H9 (cell line): ENCODE measurements at regions not wholly inside any gene's neighbourhood (a gene's known extent, or its start where the extent isn't known, plus 50 kb on each side); places are given as distances from the start of the nearest gene placed in this dataset.

ENCODE experiments used
- DNase-seq: peaks from one replicate; pipeline ENCODE4 v3.0.0-alpha.2; 2017
- H2AFZ ChIP-seq: one replicate; pipeline ENCODE4 v1.6.1; 2013; ENCODE audit warnings: mild to moderate bottlenecking, low read length, control low read depth, moderate library complexity
- H2AK5ac ChIP-seq: 2 replicates; pipeline ENCODE4 v1.6.1; 2013; ENCODE audit warnings: low read length, control low read depth, mixed read lengths; ENCODE audit not compliant: insufficient read length
- H2BK120ac ChIP-seq: one replicate; pipeline ENCODE4 v1.6.1; 2013; ENCODE audit warnings: low read depth, mild to moderate bottlenecking, low read length, control low read depth, inconsistent platforms; ENCODE audit not compliant: poor library complexity, severe bottlenecking
- H2BK12ac ChIP-seq: 2 replicates; pipeline ENCODE4 v1.6.1; 2013; ENCODE audit warnings: low read length, control low read depth, mixed read lengths, low read depth; ENCODE audit not compliant: insufficient read length
- H2BK15ac ChIP-seq: 2 replicates; pipeline ENCODE4 v1.6.1; 2013; ENCODE audit warnings: low read depth, low read length, control low read depth
- H2BK20ac ChIP-seq: one replicate; pipeline ENCODE4 v1.6.1; 2013; ENCODE audit warnings: low read depth, mild to moderate bottlenecking, low read length, control low read depth, inconsistent platforms; ENCODE audit not compliant: poor library complexity, severe bottlenecking
- H2BK5ac ChIP-seq: 2 replicates; pipeline ENCODE4 v1.6.1; 2013; ENCODE audit warnings: low read length, control low read depth, mixed read lengths; ENCODE audit not compliant: insufficient read length
- H3K14ac ChIP-seq: 2 replicates; pipeline ENCODE4 v1.6.1; 2013; ENCODE audit warnings: low read length, control low read depth; ENCODE audit not compliant: insufficient read depth
- H3K18ac ChIP-seq: 2 replicates; pipeline ENCODE4 v1.6.1; 2013; ENCODE audit warnings: low read depth, mild to moderate bottlenecking, mixed read lengths, low read length, control low read depth; ENCODE audit not compliant: insufficient read length
- H3K23ac ChIP-seq: 2 replicates; pipeline ENCODE4 v1.6.1; 2013; ENCODE audit warnings: low read length, control low read depth, mixed read lengths, low read depth; ENCODE audit not compliant: insufficient read length
- H3K23me2 ChIP-seq: 2 replicates; pipeline ENCODE4 v1.6.1; 2013; ENCODE audit warnings: low read depth, mild to moderate bottlenecking, mixed read lengths, low read length, control low read depth; ENCODE audit not compliant: insufficient read length, poor library complexity, severe bottlenecking
- H3K27ac ChIP-seq: 2 replicates; pipeline ENCODE4 v1.5.1; 2013; ENCODE audit warnings: low read length, control low read depth, mixed read lengths, low read depth; ENCODE audit not compliant: insufficient read length
- H3K27me3 ChIP-seq: 2 replicates; pipeline ENCODE4 v1.6.1; 2013; ENCODE audit warnings: low read length, control low read depth, inconsistent platforms; ENCODE audit not compliant: insufficient read depth
- H3K4ac ChIP-seq: 2 replicates; pipeline ENCODE4 v1.6.1; 2013; ENCODE audit warnings: low read depth, mild to moderate bottlenecking, control low read depth, inconsistent platforms, low read length, moderate library complexity
- H3K4me1 ChIP-seq: 2 replicates; pipeline ENCODE4 v1.6.1; 2013; ENCODE audit warnings: low read length, control low read depth, inconsistent platforms; ENCODE audit not compliant: insufficient read depth
- H3K4me2 ChIP-seq: 2 replicates; pipeline ENCODE4 v1.6.1; 2013; ENCODE audit warnings: low read length, control low read depth, mixed read lengths; ENCODE audit not compliant: insufficient read length, insufficient read depth
- H3K56ac ChIP-seq: 2 replicates; pipeline ENCODE4 v1.6.1; 2013; ENCODE audit warnings: low read depth, mild to moderate bottlenecking, mixed read lengths, low read length, control low read depth; ENCODE audit not compliant: insufficient read length
- H3K79me1 ChIP-seq: 2 replicates; pipeline ENCODE4 v1.6.1; 2013; ENCODE audit warnings: low read depth, mild to moderate bottlenecking, moderate library complexity, low read length, control low read depth, inconsistent platforms; ENCODE audit not compliant: insufficient read depth, poor library complexity, severe bottlenecking
- H3K79me2 ChIP-seq: 2 replicates; pipeline ENCODE4 v1.6.1; 2013; ENCODE audit warnings: low read length, control low read depth, inconsistent platforms; ENCODE audit not compliant: insufficient read depth
- H3K9ac ChIP-seq: 2 replicates; pipeline ENCODE4 v1.6.1; 2013; ENCODE audit warnings: low read length, control low read depth, mixed read lengths; ENCODE audit not compliant: insufficient read length; ENCODE audit errors: extremely low read depth
- H3K9me3 ChIP-seq: one replicate; pipeline ENCODE4 v1.6.1; 2013; ENCODE audit warnings: low read depth, low read length, inconsistent platforms; ENCODE audit not compliant: control insufficient read depth
- H3T11ph ChIP-seq: one replicate; pipeline ENCODE4 v1.6.1; 2013; ENCODE audit warnings: mild to moderate bottlenecking, low read length, control low read depth, inconsistent platforms
- H4K20me1 ChIP-seq: one replicate; pipeline ENCODE4 v1.6.1; 2013; ENCODE audit not compliant: control insufficient read depth, insufficient read length, insufficient read depth
- H4K5ac ChIP-seq: 2 replicates; pipeline ENCODE4 v1.6.1; 2013; ENCODE audit warnings: low read depth, mild to moderate bottlenecking, mixed read lengths, low read length, control low read depth; ENCODE audit not compliant: insufficient read length
- H4K8ac ChIP-seq: replicated peaks from 2 replicates; pipeline ENCODE4 v1.6.1; 2013; ENCODE audit warnings: low read length, control low read depth, mixed read lengths, low read depth; ENCODE audit not compliant: insufficient read length
- H4K91ac ChIP-seq: 2 replicates; pipeline ENCODE4 v1.6.1; 2013; ENCODE audit warnings: low read depth, mild to moderate bottlenecking, moderate library complexity, mixed read lengths, low read length, control low read depth; ENCODE audit not compliant: insufficient read length
- H3K27ac Mint-ChIP-seq, 3 experiments: 2 replicates in 2 of 3; 3 replicates in 1 of 3; pipeline ENCODE4 v1.8.0; 2020 to 2021; ENCODE audit warnings: mixed read lengths in 3 of 3, mild to moderate bottlenecking in 1 of 3, moderate library complexity in 1 of 3
- H3K27me3 Mint-ChIP-seq: 2 replicates; pipeline ENCODE4 v1.8.0; 2021; ENCODE audit warnings: low read depth, mild to moderate bottlenecking, moderate library complexity, mixed read lengths
- H3K36me3 Mint-ChIP-seq, 3 experiments: 2 replicates in 2 of 3; 3 replicates in 1 of 3; pipeline ENCODE4 v1.8.0; 2020 to 2021; ENCODE audit warnings: low read depth in 3 of 3, mixed read lengths in 3 of 3; ENCODE audit not compliant: insufficient read depth in 1 of 3
- H3K4me1 Mint-ChIP-seq, 2 experiments: 2 replicates each; pipeline ENCODE4 v1.8.0; 2020; ENCODE audit warnings: mixed read lengths in 2 of 2
- H3K4me3 Mint-ChIP-seq, 2 experiments: 2 replicates in 1 of 2; 3 replicates in 1 of 2; pipeline ENCODE4 v1.8.0; 2020 to 2021; ENCODE audit warnings: mild to moderate bottlenecking in 2 of 2, mixed read lengths in 2 of 2, moderate library complexity in 1 of 2
- H3K9me3 Mint-ChIP-seq, 2 experiments: 2 replicates in 1 of 2; 3 replicates in 1 of 2; pipeline ENCODE4 v1.8.0; 2020; ENCODE audit warnings: mild to moderate bottlenecking in 2 of 2, mixed read lengths in 2 of 2, moderate library complexity in 1 of 2
- TF ChIP-seq, protein P1 (sequence below): fragments of 200-600 bp; sonication (generic); conservative IDR thresholded peaks from 3 replicates; pipeline ENCODE4 v1.8.0; 2021; ENCODE audit warnings: antibody characterized with exemption, mild to moderate bottlenecking

DNA sequence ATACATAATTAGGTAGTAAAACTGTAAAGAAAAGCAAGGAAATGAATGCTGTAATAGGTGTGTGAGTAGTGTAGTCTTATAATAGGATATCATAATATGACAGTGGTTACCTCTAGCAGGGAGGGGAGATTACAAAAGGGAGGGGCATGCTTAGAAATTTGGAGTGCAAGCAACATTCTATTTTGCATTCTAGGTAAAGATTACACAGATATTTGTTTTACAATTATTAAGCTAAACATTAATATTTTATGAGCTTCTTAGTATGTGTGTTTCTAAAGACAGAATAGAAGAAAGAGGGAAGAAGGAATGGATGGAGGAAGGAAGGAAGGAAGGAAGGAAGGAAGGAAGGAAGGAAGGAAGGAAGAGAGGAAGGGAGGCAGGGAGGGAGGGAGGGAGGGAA lies 177.9 kb downstream of the PAX3 start:
- H3K14ac ChIP-seq = no peak overlapping the region
- no peaks in the 10 kb centered on the region for H3K9me3 Mint-ChIP-seq
- no peak overlapping the region for H2BK5ac ChIP-seq
- H2BK120ac ChIP-seq = no peak overlapping the region
- DNase-seq = no peak
- H3K9me3 ChIP-seq = no peaks in the 10 kb centered on the region
- no peak overlapping the region for H3K4me3 Mint-ChIP-seq
- H2BK12ac ChIP-seq = no peak overlapping the region
- H4K8ac ChIP-seq = no peak overlapping the region
- H4K5ac ChIP-seq = no peak overlapping the region
- H3K18ac ChIP-seq = no peak overlapping the region
- H3K4ac ChIP-seq = no peak overlapping the region
- no peak overlapping the region for H2AK5ac ChIP-seq
- H3K27ac Mint-ChIP-seq = no peak overlapping the region
- no peaks in the 10 kb centered on the region for H3K79me1 ChIP-seq
- TF ChIP-seq, protein P1, sequence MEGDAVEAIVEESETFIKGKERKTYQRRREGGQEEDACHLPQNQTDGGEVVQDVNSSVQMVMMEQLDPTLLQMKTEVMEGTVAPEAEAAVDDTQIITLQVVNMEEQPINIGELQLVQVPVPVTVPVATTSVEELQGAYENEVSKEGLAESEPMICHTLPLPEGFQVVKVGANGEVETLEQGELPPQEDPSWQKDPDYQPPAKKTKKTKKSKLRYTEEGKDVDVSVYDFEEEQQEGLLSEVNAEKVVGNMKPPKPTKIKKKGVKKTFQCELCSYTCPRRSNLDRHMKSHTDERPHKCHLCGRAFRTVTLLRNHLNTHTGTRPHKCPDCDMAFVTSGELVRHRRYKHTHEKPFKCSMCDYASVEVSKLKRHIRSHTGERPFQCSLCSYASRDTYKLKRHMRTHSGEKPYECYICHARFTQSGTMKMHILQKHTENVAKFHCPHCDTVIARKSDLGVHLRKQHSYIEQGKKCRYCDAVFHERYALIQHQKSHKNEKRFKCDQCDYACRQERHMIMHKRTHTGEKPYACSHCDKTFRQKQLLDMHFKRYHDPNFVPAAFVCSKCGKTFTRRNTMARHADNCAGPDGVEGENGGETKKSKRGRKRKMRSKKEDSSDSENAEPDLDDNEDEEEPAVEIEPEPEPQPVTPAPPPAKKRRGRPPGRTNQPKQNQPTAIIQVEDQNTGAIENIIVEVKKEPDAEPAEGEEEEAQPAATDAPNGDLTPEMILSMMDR = no peak
- no peaks in the 10 kb centered on the region for H3K4me1 Mint-ChIP-seq
- H3K56ac ChIP-seq = no peak overlapping the region
- H3K27me3 Mint-ChIP-seq = peaks cover 31% of the 10 kb centered on the region
- no peak overlapping the region for H2AFZ ChIP-seq
- H2BK15ac ChIP-seq = no peak overlapping the region
- no peaks in the 10 kb centered on the region for H3K4me1 ChIP-seq
- H3K23ac ChIP-seq = no peak overlapping the region
- no peak overlapping the region for H4K91ac ChIP-seq
- no peaks in the 10 kb centered on the region for H4K20me1 ChIP-seq
- no peaks in the 10 kb centered on the region for H3K79me2 ChIP-seq
- H3T11ph ChIP-seq = no peak overlapping the region
- H3K9ac ChIP-seq = no peak overlapping the region
- no peaks in the 10 kb centered on the region for H3K27me3 ChIP-seq
- H3K27ac ChIP-seq = no peak overlapping the region
- no peak overlapping the region for H2BK20ac ChIP-seq
- no peak overlapping the region for H3K4me2 ChIP-seq
- H3K36me3 Mint-ChIP-seq = no peaks in the 10 kb centered on the region
- H3K23me2 ChIP-seq = no peaks in the 10 kb centered on the region
